HEK293 (cell line): ENCODE measurements at regions not wholly inside any gene's neighbourhood (a gene's known extent, or its start where the extent isn't known, plus 50 kb on each side); places are given as distances from the start of the nearest gene placed in this dataset.

Source experiments
- YY1 ChIP-seq: fragments of 450-650 bp; formaldehyde crosslinking; IDR thresholded peaks from 2 replicates; pipeline ENCODE4 v1.5.1; 2018; ENCODE audit warnings: missing biosample characterization, missing genetic modification characterization
- ZEB2 ChIP-seq: fragments of 450-650 bp; formaldehyde crosslinking; IDR thresholded peaks from 2 replicates; pipeline ENCODE4 v1.5.1; 2016; ENCODE audit warnings: missing biosample characterization, missing genetic modification characterization
- ZNF155 ChIP-seq: fragments of 450-650 bp; formaldehyde crosslinking; IDR thresholded peaks from 2 replicates; pipeline ENCODE4 v1.5.1; 2016; ENCODE audit warnings: missing biosample characterization, missing genetic modification characterization
- ZNF274 ChIP-seq, 2 experiments: fragments of 200-500 bp in 1 of 2; fragments of 450-650 bp in 1 of 2; sonication (Bioruptor generic) in 1 of 2; formaldehyde crosslinking in 1 of 2; IDR thresholded peaks; 2 replicates each; pipeline versions ENCODE4 v1.5.1 to v1.6.1; 2014 to 2016; ENCODE audit warnings: borderline replicate concordance in 1 of 2, inconsistent platforms in 1 of 2, low read length in 1 of 2, missing biosample characterization in 1 of 2, missing genetic modification characterization in 1 of 2
- ZNF394 ChIP-seq: fragments of 450-650 bp; formaldehyde crosslinking; IDR thresholded peaks from 2 replicates; pipeline ENCODE4 v1.5.1; 2016; ENCODE audit warnings: missing biosample characterization, missing genetic modification characterization, mild to moderate bottlenecking, moderate library complexity, borderline replicate concordance
- ZNF510 ChIP-seq: fragments of 450-650 bp; formaldehyde crosslinking; IDR thresholded peaks from 2 replicates; pipeline ENCODE4 v1.5.1; 2018; ENCODE audit warnings: mild to moderate bottlenecking, missing genetic modification characterization, missing biosample characterization; ENCODE audit not compliant: insufficient replicate concordance
- ZNF558 ChIP-seq: fragments of 450-650 bp; formaldehyde crosslinking; IDR thresholded peaks from 2 replicates; pipeline ENCODE4 v1.5.1; 2016; ENCODE audit warnings: missing biosample characterization, missing genetic modification characterization
- ZNF658 ChIP-seq: fragments of 450-650 bp; formaldehyde crosslinking; IDR thresholded peaks from 2 replicates; pipeline ENCODE4; 2016; ENCODE audit warnings: missing biosample characterization, missing genetic modification characterization
- ZNF660 ChIP-seq: fragments of 450-650 bp; IDR thresholded peaks from 2 replicates; pipeline ENCODE4 v1.5.1; 2018; ENCODE audit warnings: missing biosample characterization, mild to moderate bottlenecking, missing genetic modification characterization
- TF ChIP-seq, protein P1 (sequence below): fragments of 450-650 bp; formaldehyde crosslinking; IDR thresholded peaks from 2 replicates; pipeline ENCODE4 v1.5.1; 2016; ENCODE audit warnings: missing biosample characterization, missing genetic modification characterization
- TF ChIP-seq, protein P2 (sequence below): fragments of 450-650 bp; formaldehyde crosslinking; IDR thresholded peaks from 2 replicates; pipeline ENCODE4 v1.5.1; 2016; ENCODE audit warnings: missing biosample characterization, missing genetic modification characterization
- TF ChIP-seq, protein P3 (sequence below): fragments of 450-650 bp; formaldehyde crosslinking; IDR thresholded peaks from 2 replicates; pipeline ENCODE4 v1.5.1; 2016; ENCODE audit warnings: missing biosample characterization, missing genetic modification characterization
- TF ChIP-seq, protein P4 (sequence below): fragments of 450-650 bp; formaldehyde crosslinking; IDR thresholded peaks from 2 replicates; pipeline ENCODE4 v1.5.1; 2017; ENCODE audit warnings: missing biosample characterization, missing genetic modification characterization

- TF ChIP-seq ZNF394 (tag by site-specific recombination) (no peak), ZNF658 (no peak), ZNF510 (no peak), ZNF155 (tag by site-specific recombination) (no peak), YY1 (no peak), ZNF558 (no peak), ZNF660 (no peak), ZNF274 (IDR thresholded peaks at IDR 0.05; ENCODE audit: low read length) (no peak), ZNF274 (tag by site-specific recombination; IDR thresholded peaks at IDR 0.05; ENCODE audit: borderline replicate concordance) (no peak), ZEB2 (tag by site-specific recombination) (no peak)
- TF ChIP-seq, protein P1, sequence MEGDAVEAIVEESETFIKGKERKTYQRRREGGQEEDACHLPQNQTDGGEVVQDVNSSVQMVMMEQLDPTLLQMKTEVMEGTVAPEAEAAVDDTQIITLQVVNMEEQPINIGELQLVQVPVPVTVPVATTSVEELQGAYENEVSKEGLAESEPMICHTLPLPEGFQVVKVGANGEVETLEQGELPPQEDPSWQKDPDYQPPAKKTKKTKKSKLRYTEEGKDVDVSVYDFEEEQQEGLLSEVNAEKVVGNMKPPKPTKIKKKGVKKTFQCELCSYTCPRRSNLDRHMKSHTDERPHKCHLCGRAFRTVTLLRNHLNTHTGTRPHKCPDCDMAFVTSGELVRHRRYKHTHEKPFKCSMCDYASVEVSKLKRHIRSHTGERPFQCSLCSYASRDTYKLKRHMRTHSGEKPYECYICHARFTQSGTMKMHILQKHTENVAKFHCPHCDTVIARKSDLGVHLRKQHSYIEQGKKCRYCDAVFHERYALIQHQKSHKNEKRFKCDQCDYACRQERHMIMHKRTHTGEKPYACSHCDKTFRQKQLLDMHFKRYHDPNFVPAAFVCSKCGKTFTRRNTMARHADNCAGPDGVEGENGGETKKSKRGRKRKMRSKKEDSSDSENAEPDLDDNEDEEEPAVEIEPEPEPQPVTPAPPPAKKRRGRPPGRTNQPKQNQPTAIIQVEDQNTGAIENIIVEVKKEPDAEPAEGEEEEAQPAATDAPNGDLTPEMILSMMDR (tag by site-specific recombination): no peak
- TF ChIP-seq, protein P2, sequence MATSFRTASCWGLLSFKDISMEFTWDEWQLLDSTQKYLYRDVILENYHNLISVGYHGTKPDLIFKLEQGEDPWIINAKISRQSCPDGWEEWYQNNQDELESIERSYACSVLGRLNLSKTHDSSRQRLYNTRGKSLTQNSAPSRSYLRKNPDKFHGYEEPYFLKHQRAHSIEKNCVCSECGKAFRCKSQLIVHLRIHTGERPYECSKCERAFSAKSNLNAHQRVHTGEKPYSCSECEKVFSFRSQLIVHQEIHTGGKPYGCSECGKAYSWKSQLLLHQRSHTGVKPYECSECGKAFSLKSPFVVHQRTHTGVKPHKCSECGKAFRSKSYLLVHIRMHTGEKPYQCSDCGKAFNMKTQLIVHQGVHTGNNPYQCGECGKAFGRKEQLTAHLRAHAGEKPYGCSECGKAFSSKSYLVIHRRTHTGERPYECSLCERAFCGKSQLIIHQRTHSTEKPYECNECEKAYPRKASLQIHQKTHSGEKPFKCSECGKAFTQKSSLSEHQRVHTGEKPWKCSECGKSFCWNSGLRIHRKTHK (tag by site-specific recombination): no peak
- TF ChIP-seq, protein P3, sequence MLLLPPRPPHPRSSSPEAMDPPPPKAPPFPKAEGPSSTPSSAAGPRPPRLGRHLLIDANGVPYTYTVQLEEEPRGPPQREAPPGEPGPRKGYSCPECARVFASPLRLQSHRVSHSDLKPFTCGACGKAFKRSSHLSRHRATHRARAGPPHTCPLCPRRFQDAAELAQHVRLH (tag by site-specific recombination): no peak
- TF ChIP-seq, protein P4, sequence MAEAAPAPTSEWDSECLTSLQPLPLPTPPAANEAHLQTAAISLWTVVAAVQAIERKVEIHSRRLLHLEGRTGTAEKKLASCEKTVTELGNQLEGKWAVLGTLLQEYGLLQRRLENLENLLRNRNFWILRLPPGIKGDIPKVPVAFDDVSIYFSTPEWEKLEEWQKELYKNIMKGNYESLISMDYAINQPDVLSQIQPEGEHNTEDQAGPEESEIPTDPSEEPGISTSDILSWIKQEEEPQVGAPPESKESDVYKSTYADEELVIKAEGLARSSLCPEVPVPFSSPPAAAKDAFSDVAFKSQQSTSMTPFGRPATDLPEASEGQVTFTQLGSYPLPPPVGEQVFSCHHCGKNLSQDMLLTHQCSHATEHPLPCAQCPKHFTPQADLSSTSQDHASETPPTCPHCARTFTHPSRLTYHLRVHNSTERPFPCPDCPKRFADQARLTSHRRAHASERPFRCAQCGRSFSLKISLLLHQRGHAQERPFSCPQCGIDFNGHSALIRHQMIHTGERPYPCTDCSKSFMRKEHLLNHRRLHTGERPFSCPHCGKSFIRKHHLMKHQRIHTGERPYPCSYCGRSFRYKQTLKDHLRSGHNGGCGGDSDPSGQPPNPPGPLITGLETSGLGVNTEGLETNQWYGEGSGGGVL (tag by site-specific recombination): no peak
Measured at GRCh38 chr4:177255359-177255758, 54.3 kb upstream of the NEIL3 start.
